SK-N-SH (cell line): ENCODE measurements at regions not wholly inside any gene's neighbourhood (a gene's known extent, or its start where the extent isn't known, plus 50 kb on each side); places are given as distances from the start of the nearest gene placed in this dataset.
A peak's percentile ranks its signal among the peaks of the same experiment; 100 is the strongest.

ENCODE experiments used
- CTCF ChIA-PET: fragments of 300-600, 350-600 bp; formaldehyde crosslinking; extraction: SDS; loops from one replicate; lab custom pipeline; 2021; lab: Yijun Ruan, JAX
- POLR2A ChIA-PET: fragments of 350-600 bp; sonication (Branson Sonifier 250); formaldehyde crosslinking; extraction: SDS; loops from one replicate; lab custom pipeline; 2020; ENCODE audit warnings: antibody characterized with exemption, inconsistent platforms; lab: Yijun Ruan, JAX
- DNase-seq: peaks from one replicate; pipeline ENCODE4 v3.0.0; 2012
- H2AFZ ChIP-seq: fragments of 200-600 bp; sonication (generic); 2 replicates; pipeline ENCODE4 v1.8.1; 2016; ENCODE audit warnings: antibody characterized with exemption, mild to moderate bottlenecking, low read depth
- H3F3A ChIP-seq: fragments of 200-600 bp; sonication (generic); replicated peaks from 2 replicates; pipeline ENCODE3; 2016; ENCODE audit warnings: antibody characterized with exemption, mild to moderate bottlenecking; ENCODE audit not compliant: insufficient read depth
- H3K27ac ChIP-seq, 2 experiments: fragments of 200-500 bp in 1 of 2; fragments of 200-600 bp in 1 of 2; sonication (Bioruptor generic) in 1 of 2; sonication (generic), shearing (Covaris generic) in 1 of 2; 2 replicates each; pipeline versions ENCODE4 v1.5.1 to v1.6.1; 2014 to 2016; ENCODE audit warnings: low read depth in 2 of 2, inconsistent platforms in 1 of 2, low read length in 1 of 2, mild to moderate bottlenecking in 1 of 2, mixed read lengths in 1 of 2
- H3K27me3 ChIP-seq: fragments of 200-600 bp; sonication (generic), shearing (Covaris generic); 2 replicates; pipeline ENCODE4 v1.6.1; 2016; ENCODE audit warnings: mixed run types; ENCODE audit not compliant: insufficient read depth
- H3K36me3 ChIP-seq, 2 experiments: fragments of 200-500 bp in 1 of 2; fragments of 200-600 bp in 1 of 2; sonication (Bioruptor generic) in 1 of 2; sonication (generic) in 1 of 2; replicated peaks in 1 of 2; 2 replicates each; pipeline versions ENCODE3 to v1.5.1; 2014 to 2016; ENCODE audit warnings: low read length in 1 of 2, mild to moderate bottlenecking in 1 of 2; ENCODE audit not compliant: insufficient read depth in 2 of 2, control insufficient read depth in 1 of 2
- H3K4me1 ChIP-seq, 2 experiments: fragments of 200-500 bp in 1 of 2; fragments of 200-600 bp in 1 of 2; sonication (Bioruptor generic) in 1 of 2; sonication (generic), shearing (Covaris generic) in 1 of 2; 2 replicates each; pipeline versions ENCODE4 v1.5.1 to v1.6.1; 2014 to 2016; ENCODE audit warnings: low read depth in 1 of 2, low read length in 1 of 2, mixed run types in 1 of 2; ENCODE audit not compliant: insufficient read depth in 2 of 2, control insufficient read depth in 1 of 2
- H3K4me2 ChIP-seq: fragments of 200-600 bp; sonication (generic), shearing (Covaris generic); 2 replicates; pipeline ENCODE4 v1.6.1; 2017; ENCODE audit warnings: mixed run types
- H3K4me3 ChIP-seq, 2 experiments: fragments of 200-500 bp in 1 of 2; fragments of 200-600 bp in 1 of 2; sonication (Bioruptor generic) in 1 of 2; sonication (generic), shearing (Covaris generic) in 1 of 2; 2 replicates each; pipeline versions ENCODE4 v1.5.1 to v1.8.1; 2014 to 2016; ENCODE audit warnings: low read depth in 2 of 2, inconsistent platforms in 1 of 2, low read length in 1 of 2, mild to moderate bottlenecking in 1 of 2, mixed read lengths in 1 of 2, moderate library complexity in 1 of 2
- H3K79me2 ChIP-seq: fragments of 200-600 bp; sonication (generic); 2 replicates; pipeline ENCODE4 v1.8.1; 2017; ENCODE audit warnings: mild to moderate bottlenecking; ENCODE audit not compliant: insufficient read depth
- H3K9ac ChIP-seq: fragments of 200-600 bp; sonication (generic); 2 replicates; pipeline ENCODE4 v1.6.1; 2017; ENCODE audit warnings: mixed run types
- H3K9me2 ChIP-seq: fragments of 200-600 bp; sonication (generic); 2 replicates; pipeline ENCODE4 v1.6.1; 2017; ENCODE audit warnings: mixed run types
- H3K9me3 ChIP-seq: fragments of 200-600 bp; sonication (generic); 2 replicates; pipeline ENCODE4 v1.6.1; 2017; ENCODE audit warnings: mixed run types, mild to moderate bottlenecking, moderate library complexity
- H4K20me1 ChIP-seq: fragments of 200-600 bp; sonication (generic); 2 replicates; pipeline ENCODE4 v1.6.1; 2017; ENCODE audit warnings: mild to moderate bottlenecking, mixed run types; ENCODE audit not compliant: insufficient read depth
- CTCF ChIP-seq: fragments of 200-600 bp; sonication (generic); IDR thresholded peaks from 2 replicates; pipeline ENCODE4 v1.6.1; 2017; ENCODE audit warnings: antibody characterized with exemption, mild to moderate bottlenecking, moderate library complexity
- IRF3 ChIP-seq: fragments of 150-350 bp; IDR thresholded peaks from 2 replicates; pipeline ENCODE4 v1.6.1; 2016; ENCODE audit warnings: mild to moderate bottlenecking, low read depth, low read length
- JUND ChIP-seq: IDR thresholded peaks from 2 replicates; pipeline ENCODE4 v1.4.0; 2012
- MAX ChIP-seq: IDR thresholded peaks from 2 replicates; pipeline ENCODE4 v1.4.0; 2012; ENCODE audit warnings: low read depth
- NRF1 ChIP-seq: IDR thresholded peaks from 2 replicates; pipeline ENCODE4 v1.6.1; 2012; ENCODE audit warnings: low read depth, mild to moderate bottlenecking, low read length
- RAD21 ChIP-seq: IDR thresholded peaks from 2 replicates; pipeline ENCODE4 v1.6.1; 2012; ENCODE audit warnings: mild to moderate bottlenecking, low read length
- RCOR1 ChIP-seq: fragments of 150-350 bp; IDR thresholded peaks from 2 replicates; pipeline ENCODE4 v1.6.1; 2017; ENCODE audit warnings: antibody characterized with exemption, low read length
- SMC3 ChIP-seq: IDR thresholded peaks from 2 replicates; pipeline ENCODE4 v1.6.1; 2012; ENCODE audit warnings: low read depth, low read length, improper control_type of control experiment
- TAF1 ChIP-seq: IDR thresholded peaks from 2 replicates; pipeline ENCODE4 v1.6.1; 2012; ENCODE audit warnings: low read depth, mild to moderate bottlenecking, low read length, moderate library complexity, borderline replicate concordance
- TCF12 ChIP-seq: IDR thresholded peaks from 2 replicates; pipeline ENCODE4 v1.4.0; 2012
- USF2 ChIP-seq: fragments of 150-350 bp; IDR thresholded peaks from 2 replicates; pipeline ENCODE4 v1.6.1; 2017; ENCODE audit warnings: antibody characterized with exemption, low read length, low read depth, borderline replicate concordance
- WGBS: methylation state at CpG from one replicate; pipeline ENCODE4 v1.1.6; 2017; ENCODE audit warnings: low lambda C conversion rate; 5-methylcytosine and 5-hydroxymethylcytosine counted together

GRCh38 chr5:9851458-9851857 lies 221.3 kb upstream of the TAS2R1 start:
- Histone ChIP-seq H3K9ac (no peak overlapping the region), H4K20me1 (no peaks in the 10 kb centered on the region), H3K4me3 (no peak overlapping the region), H3K27me3 (no peaks in the 10 kb centered on the region), H3K9me3 (no peaks in the 10 kb centered on the region), H3K36me3 (no peaks in the 10 kb centered on the region), H3K27ac (no peak overlapping the region), H3K4me2 (no peak overlapping the region), H2AFZ (0 out of 2 replicates have a peak overlapping the region, but pooled peaks have one; percentile 11), H3K79me2 (no peaks in the 10 kb centered on the region), H3K4me1 (peaks cover 3 to 6% of the 10 kb centered on the region in 2 experiments; a peak in 1 of 4 replicates), H3K9me2 (no peaks in the 10 kb centered on the region), H3F3A (no peaks in the 10 kb centered on the region)
- TF ChIP-seq RAD21 (peak; percentile 55), TCF12 (peak; percentile 52), IRF3 (no peak), SMC3 (peak; percentile 39; the same call in 1 of the 2 replicates), JUND (peak; percentile 12; the same call in 1 of the 2 replicates), RCOR1 (0 out of 2 replicates have a peak, but pooled peaks have one; percentile 22), CTCF (peak; percentile 49), NRF1 (no peak)
- ChIA-PET CTCF (interaction anchor here (0.6 to 1.4 kb wide), 2 partner anchors 166 to 382 kb away, joined by 3 read pairs; no protein-coding TSS in a partner anchor), POLR2A (no interaction called here)
- WGBS, result 24% methylated on average over 3 of the region's 3 CpGs
- DNase-seq, result peak; percentile 31

GRCh38 chr5:9850456-9850855 lies 220.3 kb upstream of the TAS2R1 start:
- Histone ChIP-seq H3K9me2 (no peaks in the 10 kb centered on the region), H3K4me3 (no peak overlapping the region), H3K4me2 (no peak overlapping the region), H2AFZ (no peak overlapping the region), H3K36me3 (no peaks in the 10 kb centered on the region), H4K20me1 (no peaks in the 10 kb centered on the region), H3K9ac (no peak overlapping the region), H3F3A (no peaks in the 10 kb centered on the region), H3K9me3 (no peaks in the 10 kb centered on the region), H3K27ac (no peak overlapping the region), H3K79me2 (no peaks in the 10 kb centered on the region), H3K4me1 (peaks cover 3 to 6% of the 10 kb centered on the region in 2 experiments; a peak in 1 of 4 replicates), H3K27me3 (no peaks in the 10 kb centered on the region)
- TF ChIP-seq RAD21 (no peak), USF2 (no peak), CTCF (no peak), TAF1 (no peak), RCOR1 (no peak), MAX (no peak)
- WGBS, result 51% methylated on average over 3 of the region's 5 CpGs
- no peak for DNase-seq
- POLR2A ChIA-PET, result no interaction called here
- CTCF ChIA-PET, result interaction anchor here (0.6 to 1.6 kb wide), 4 partner anchors 12 to 383 kb away, joined by 3 to 6 read pairs (median 4); no protein-coding TSS in a partner anchor
